HUES48 (cell line): ENCODE measurements at regions not wholly inside any gene's neighbourhood (a gene's known extent, or its start where the extent isn't known, plus 50 kb on each side); places are given as distances from the start of the nearest gene placed in this dataset.

Experiments used
- H3K27ac ChIP-seq: one replicate; pipeline ENCODE4 v1.7.0; 2013; ENCODE audit warnings: low read depth, low read length, inconsistent platforms
- H3K27me3 ChIP-seq: 2 replicates; pipeline ENCODE4 v1.6.1; 2013; ENCODE audit warnings: mild to moderate bottlenecking, low read length; ENCODE audit not compliant: control insufficient read depth, insufficient read depth
- H3K36me3 ChIP-seq: 2 replicates; pipeline ENCODE4 v1.6.1; 2013; ENCODE audit warnings: low read length; ENCODE audit not compliant: control insufficient read depth, insufficient read depth
- H3K4me1 ChIP-seq: 2 replicates; pipeline ENCODE4 v1.6.1; 2013; ENCODE audit warnings: mild to moderate bottlenecking, low read length; ENCODE audit not compliant: control insufficient read depth, insufficient read depth
- H3K4me3 ChIP-seq: 2 replicates; pipeline ENCODE4 v1.5.1; 2013; ENCODE audit warnings: mild to moderate bottlenecking, low read depth, low read length
- H3K9ac ChIP-seq: 2 replicates; pipeline ENCODE4 v1.6.1; 2013; ENCODE audit warnings: mild to moderate bottlenecking, low read depth, low read length, moderate library complexity
- H3K9me3 ChIP-seq: 2 replicates; pipeline ENCODE4 v1.6.1; 2013; ENCODE audit warnings: low read length; ENCODE audit not compliant: control insufficient read depth, insufficient read depth

DNA sequence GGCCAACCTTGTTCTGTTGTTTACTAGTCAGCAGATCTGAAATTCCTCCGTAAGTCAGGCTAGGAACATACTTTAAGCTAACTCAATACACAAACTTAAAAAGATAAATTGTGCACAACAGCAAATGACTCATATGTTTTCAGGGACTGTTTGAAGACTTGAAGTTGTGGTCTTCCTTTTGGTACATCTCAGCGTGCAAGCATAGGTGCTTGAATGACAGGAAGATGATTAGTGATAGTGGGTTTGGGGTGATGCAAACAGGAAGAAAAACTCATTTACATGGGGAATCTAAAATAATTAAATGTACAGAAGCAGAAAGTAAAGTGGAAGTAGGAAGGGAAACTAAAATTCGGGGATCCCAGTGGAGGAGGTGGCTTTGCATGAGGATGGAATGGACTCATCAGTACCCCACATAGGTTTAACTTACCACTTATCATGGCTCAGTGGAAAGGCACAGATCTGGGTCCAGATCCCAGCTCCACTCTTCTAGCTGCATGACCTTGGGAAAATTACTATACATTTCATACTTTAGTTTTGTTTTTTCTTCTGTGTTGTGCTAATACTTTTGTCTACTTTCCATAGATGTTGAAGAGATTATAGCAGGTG lies 122.3 kb downstream of the XCL2 start:
- Histone ChIP-seq H3K27ac (no peak overlapping the region), H3K9me3 (no peaks in the 10 kb centered on the region), H3K4me3 (no peak overlapping the region), H3K4me1 (no peaks in the 10 kb centered on the region), H3K9ac (no peak overlapping the region), H3K27me3 (no peaks in the 10 kb centered on the region), H3K36me3 (no peaks in the 10 kb centered on the region)

- no peaks in the 10 kb centered on the region for H3K36me3 ChIP-seq
- H3K9me3 ChIP-seq: no peaks in the 10 kb centered on the region
- H3K27ac ChIP-seq: no peak overlapping the region
- no peak overlapping the region for H3K4me3 ChIP-seq
- no peaks in the 10 kb centered on the region for H3K27me3 ChIP-seq
- no peak overlapping the region for H3K9ac ChIP-seq
- no peaks in the 10 kb centered on the region for H3K4me1 ChIP-seq
Measured at GRCh38 chr1:168420177-168420576, 123.6 kb downstream of the XCL2 start.

- no peak overlapping the region for H3K27ac ChIP-seq
- H3K4me3 ChIP-seq: no peak overlapping the region
- H3K36me3 ChIP-seq: no peaks in the 10 kb centered on the region
- no peaks in the 10 kb centered on the region for H3K9me3 ChIP-seq
- H3K27me3 ChIP-seq: no peaks in the 10 kb centered on the region
- no peak overlapping the region for H3K9ac ChIP-seq
- no peaks in the 10 kb centered on the region for H3K4me1 ChIP-seq
Measured at GRCh38 chr1:168419736-168420135, 124.1 kb downstream of the XCL2 start.

DNA sequence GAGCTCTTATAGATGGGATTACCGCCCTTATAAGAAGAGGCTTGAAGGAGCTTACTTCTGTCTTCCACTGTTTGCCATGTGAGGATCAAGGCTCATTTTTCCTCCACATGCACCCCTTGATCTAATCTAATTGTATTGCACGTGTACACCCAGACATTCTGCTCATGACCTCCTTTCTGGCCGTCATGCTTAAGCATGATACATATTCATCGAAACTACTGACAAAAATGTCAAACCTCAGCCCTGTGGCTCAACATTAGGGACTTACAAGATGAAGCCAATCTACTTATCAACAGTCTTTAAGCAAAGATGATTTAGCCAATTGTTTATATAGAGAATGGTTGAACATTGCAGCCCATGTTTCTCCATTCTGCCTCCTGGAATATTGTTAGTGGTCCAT lies 127.6 kb downstream of the XCL2 start:
- no peak overlapping the region for H3K27ac ChIP-seq
- H3K4me3 ChIP-seq: no peak overlapping the region
- no peaks in the 10 kb centered on the region for H3K4me1 ChIP-seq
- H3K9ac ChIP-seq: no peak overlapping the region
- H3K36me3 ChIP-seq: no peaks in the 10 kb centered on the region
- no peaks in the 10 kb centered on the region for H3K9me3 ChIP-seq
- H3K27me3 ChIP-seq: no peaks in the 10 kb centered on the region

- Histone ChIP-seq H3K27ac (no peak overlapping the region), H3K4me1 (no peaks in the 10 kb centered on the region), H3K9ac (no peak overlapping the region), H3K36me3 (no peaks in the 10 kb centered on the region), H3K27me3 (no peaks in the 10 kb centered on the region), H3K9me3 (no peaks in the 10 kb centered on the region), H3K4me3 (no peak overlapping the region)
Measured at GRCh38 chr1:168414914-168415313, 128.9 kb downstream of the XCL2 start.

DNA sequence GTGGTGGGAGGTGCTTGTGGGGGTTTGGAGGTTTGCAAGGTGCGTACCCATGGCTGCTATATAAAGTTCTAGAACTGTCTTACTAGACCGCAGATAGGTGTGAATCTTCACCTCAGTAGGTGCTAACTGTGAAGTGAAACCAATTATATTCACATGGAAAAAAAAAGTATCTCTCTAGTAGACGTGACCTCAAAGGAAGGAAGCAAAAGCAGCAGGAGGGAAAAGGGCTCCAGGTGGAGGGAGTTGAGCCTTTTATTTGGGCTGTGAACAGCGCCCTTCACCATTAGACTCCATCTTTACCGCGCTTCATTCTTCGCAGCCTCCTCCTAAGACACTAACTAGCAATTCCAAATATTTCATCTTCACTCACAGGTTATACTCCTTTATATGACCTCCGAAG lies 129.8 kb downstream of the TBX19 start:
- Histone ChIP-seq H3K27me3 (no peaks in the 10 kb centered on the region), H3K4me3 (no peak overlapping the region), H3K27ac (no peak overlapping the region), H3K9ac (no peak overlapping the region), H3K9me3 (no peaks in the 10 kb centered on the region), H3K36me3 (no peaks in the 10 kb centered on the region), H3K4me1 (no peaks in the 10 kb centered on the region)

DNA sequence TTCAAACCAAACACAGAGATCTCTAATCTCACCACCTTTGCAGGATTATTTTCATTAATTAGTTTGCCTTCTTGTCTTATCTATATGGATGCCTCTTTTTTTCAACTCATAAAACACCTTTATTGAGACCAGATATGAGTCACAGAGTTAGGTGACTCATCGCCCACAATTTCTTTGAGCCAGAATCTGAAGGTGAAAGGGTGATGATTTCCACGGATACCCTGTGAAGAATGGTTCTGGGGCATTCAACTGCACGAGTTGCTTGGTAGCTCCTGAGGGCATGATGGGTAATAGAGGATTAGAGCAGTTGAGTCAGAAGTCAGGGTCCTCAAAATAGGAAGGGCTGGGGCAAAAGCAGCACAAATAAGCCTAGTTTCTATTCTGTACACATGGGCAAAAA lies 128.2 kb downstream of the TBX19 start:
- Histone ChIP-seq H3K27ac (no peak overlapping the region), H3K9ac (no peak overlapping the region), H3K9me3 (no peaks in the 10 kb centered on the region), H3K4me3 (no peak overlapping the region), H3K36me3 (no peaks in the 10 kb centered on the region), H3K27me3 (no peaks in the 10 kb centered on the region), H3K4me1 (0 out of 2 replicates have a peak, but pooled peaks cover under 1% of the 10 kb centered on the region)

DNA sequence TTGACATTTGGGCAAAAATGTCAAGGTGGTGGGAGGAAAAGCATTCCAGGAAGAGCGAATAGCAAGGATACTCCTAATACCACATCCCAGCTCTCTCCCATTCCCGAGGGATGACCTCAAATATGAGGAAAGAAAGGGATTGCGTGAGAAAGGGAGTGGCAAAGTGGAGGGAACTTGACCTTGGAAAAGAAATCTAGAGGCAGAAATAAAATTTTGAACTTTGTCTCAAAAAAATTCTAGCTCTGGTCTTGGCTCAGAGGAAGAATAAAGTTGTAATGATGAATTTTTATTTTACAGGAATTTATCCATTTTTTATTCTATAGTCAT lies 127.8 kb downstream of the TBX19 start:
- no peaks in the 10 kb centered on the region for H3K9me3 ChIP-seq
- no peaks in the 10 kb centered on the region for H3K36me3 ChIP-seq
- no peak overlapping the region for H3K4me3 ChIP-seq
- no peaks in the 10 kb centered on the region for H3K27me3 ChIP-seq
- H3K9ac ChIP-seq: no peak overlapping the region
- H3K4me1 ChIP-seq: peaks cover 4% of the 10 kb centered on the region; the same call in 1 of the 2 replicates
- H3K27ac ChIP-seq: no peak overlapping the region

- Histone ChIP-seq H3K27ac (no peak overlapping the region), H3K4me3 (no peak overlapping the region), H3K36me3 (no peaks in the 10 kb centered on the region), H3K27me3 (no peaks in the 10 kb centered on the region), H3K4me1 (peaks cover 5% of the 10 kb centered on the region; the same call in 1 of the 2 replicates), H3K9ac (no peak overlapping the region), H3K9me3 (no peaks in the 10 kb centered on the region)
Measured at GRCh38 chr1:168407832-168408538, 127.3 kb downstream of the TBX19 start.

DNA sequence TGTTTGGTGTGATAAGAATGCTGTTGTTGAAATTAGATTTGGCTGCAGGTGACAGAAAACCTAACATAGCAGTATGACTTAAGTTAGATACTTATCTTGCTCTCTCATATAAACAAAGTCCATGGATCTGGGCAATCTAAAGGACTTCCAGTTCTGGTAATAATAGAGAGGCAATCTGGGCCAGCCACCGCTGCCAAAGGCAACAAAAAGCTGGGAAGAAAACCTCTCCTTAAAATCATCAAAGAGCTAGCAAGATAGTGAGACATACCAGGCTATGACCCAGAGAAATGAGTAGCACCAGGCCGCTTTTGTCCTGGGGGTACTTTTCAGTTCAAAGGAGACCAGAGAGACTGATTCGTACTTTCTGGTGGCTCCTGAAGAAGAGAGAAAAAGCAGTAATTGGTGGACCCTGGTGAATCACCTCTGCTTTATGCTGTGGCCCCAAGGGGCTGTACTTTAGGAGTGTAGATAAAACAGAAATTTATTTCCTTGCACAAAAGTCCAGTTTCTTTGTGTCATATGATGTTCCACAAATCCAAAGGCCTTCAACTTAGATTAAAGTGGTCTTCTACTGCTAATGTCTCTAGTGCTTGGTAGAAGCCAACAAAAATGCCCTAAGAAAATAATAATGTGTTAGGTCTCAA lies 125.4 kb downstream of the TBX19 start:
- H3K9ac ChIP-seq: no peak overlapping the region
- no peak overlapping the region for H3K27ac ChIP-seq
- peaks cover 5% of the 10 kb centered on the region; the same call in 1 of the 2 replicates for H3K4me1 ChIP-seq
- no peak overlapping the region for H3K4me3 ChIP-seq
- no peaks in the 10 kb centered on the region for H3K36me3 ChIP-seq
- no peaks in the 10 kb centered on the region for H3K27me3 ChIP-seq
- H3K9me3 ChIP-seq: no peaks in the 10 kb centered on the region

GRCh38 chr1:168403140-168403539 lies 122.5 kb downstream of the TBX19 start:
- Histone ChIP-seq H3K36me3 (no peaks in the 10 kb centered on the region), H3K4me1 (peaks cover 13% of the 10 kb centered on the region), H3K4me3 (no peak overlapping the region)

More at GRCh38 chr1:168403140-168403539, 122.5 kb downstream of the TBX19 start:
- Histone ChIP-seq H3K27me3 (no peaks in the 10 kb centered on the region), H3K9ac (no peak overlapping the region), H3K9me3 (no peaks in the 10 kb centered on the region), H3K27ac (no peak overlapping the region)
